HG02870 (cell line): ENCODE measurements at regions not wholly inside any gene's neighbourhood (a gene's known extent, or its start where the extent isn't known, plus 50 kb on each side); places are given as distances from the start of the nearest gene placed in this dataset.
"Not testable (repeated sequence)": the region's sequence is repeated elsewhere in the genome, so short reads cannot be mapped to it uniquely, and the experiment has no call there.

Experiments
- ATAC-seq: cut with Tn5 transposase; IDR thresholded peaks from one replicate; pipeline ENCODE4 v1.9.1; 2021; ENCODE audit warnings: mild to moderate bottlenecking, moderate library complexity; ENCODE audit not compliant: unreplicated experiment

- no peak for ATAC-seq
Measured at GRCh38 chr3:168977716-168978374, 685.7 kb downstream of the MECOM start.

GRCh38 chr3:168976969-168977368 is 686.5 kb downstream of the MECOM start:
- ATAC-seq: no peak

GRCh38 chr3:168975576-168975975 is 687.9 kb downstream of the MECOM start:
- ATAC-seq: no peak

- no peak for ATAC-seq
Measured at GRCh38 chr3:168974617-168975403, 688.7 kb downstream of the MECOM start.

- ATAC-seq: no peak
Measured at GRCh38 chr3:168973897-168974296, 689.6 kb downstream of the MECOM start.

- no peak for ATAC-seq
Measured at GRCh38 chr3:168973206-168973605, 690.3 kb downstream of the MECOM start.

- no peak for ATAC-seq
Measured at GRCh38 chr3:168968609-168969008, 694.9 kb downstream of the MECOM start.

- no peak for ATAC-seq
Measured at GRCh38 chr3:168964736-168965135, 698.8 kb downstream of the MECOM start.

- ATAC-seq: no peak
Measured at GRCh38 chr3:168961271-168961670, 702.2 kb downstream of the MECOM start.

GRCh38 chr3:168959731-168960130 is 703.8 kb downstream of the MECOM start:
- ATAC-seq: no peak

- ATAC-seq: no peak
Measured at GRCh38 chr3:168958466-168958865, 705.0 kb downstream of the MECOM start.

- ATAC-seq: no peak
Measured at GRCh38 chr3:168956076-168956475, 707.4 kb downstream of the MECOM start.

- no peak for ATAC-seq
Measured at GRCh38 chr3:168952551-168952950, 711.0 kb downstream of the MECOM start.

- no peak for ATAC-seq
Measured at GRCh38 chr3:168951884-168952283, 711.6 kb downstream of the MECOM start.

GRCh38 chr3:168951368-168951767 is 712.1 kb downstream of the MECOM start:
- no peak for ATAC-seq

- ATAC-seq: no peak
Measured at GRCh38 chr3:168950622-168951021, 712.9 kb downstream of the MECOM start.

- ATAC-seq: no peak
Measured at GRCh38 chr3:168939651-168940238, 723.8 kb downstream of the MECOM start.

GRCh38 chr3:168933614-168934013 is 729.9 kb downstream of the MECOM start:
- ATAC-seq: no peak

GRCh38 chr3:168929997-168930396 is 733.5 kb downstream of the MECOM start:
- not testable (repeated sequence) for ATAC-seq

GRCh38 chr3:168926426-168926825 is 737.1 kb downstream of the MECOM start:
- no peak for ATAC-seq

- no peak for ATAC-seq
Measured at GRCh38 chr3:168925568-168925967, 737.9 kb downstream of the MECOM start.

GRCh38 chr3:168914662-168915061 is 748.9 kb downstream of the MECOM start:
- no peak for ATAC-seq
